ENCODE measurements at regions not wholly inside any gene's neighbourhood (a gene's known extent, or its start where the extent isn't known, plus 50 kb on each side); places are given as distances from the start of the nearest gene placed in this dataset.

- peak; percentile 78 for DNase-seq
These were observed 574.5 kb downstream of the TYW1 start for GRCh38 chr7:67571026-67571545.

GRCh38 chr7:67573639-67574038 lies 577.0 kb downstream of the TYW1 start:
- no peak for DNase-seq

- DNase-seq = peak; percentile 99
These were observed 592.0 kb downstream of the TYW1 start for GRCh38 chr7:67588631-67589030.

- no peak for DNase-seq
These were observed 592.5 kb downstream of the TYW1 start for GRCh38 chr7:67589183-67589582.

GRCh38 chr7:67590649-67591048 lies 594.0 kb downstream of the TYW1 start:
- no peak for DNase-seq

GRCh38 chr7:67593794-67594193 lies 597.2 kb downstream of the TYW1 start:
- no peak for DNase-seq

- no peak for DNase-seq
These were observed 599.0 kb downstream of the TYW1 start for GRCh38 chr7:67595431-67596180.

- DNase-seq = no peak
These were observed 600.5 kb downstream of the TYW1 start for GRCh38 chr7:67597161-67597560.

GRCh38 chr7:67598469-67598868 lies 601.8 kb downstream of the TYW1 start:
- DNase-seq = no peak

- DNase-seq = no peak
These were observed 602.9 kb downstream of the TYW1 start for GRCh38 chr7:67599331-67600062.

- no peak for DNase-seq
These were observed 605.7 kb downstream of the TYW1 start for GRCh38 chr7:67602246-67602887.

GRCh38 chr7:67604461-67605386 lies 608.1 kb downstream of the TYW1 start:
- DNase-seq = no peak

- no peak for DNase-seq
These were observed 612.2 kb downstream of the TYW1 start for GRCh38 chr7:67608806-67609205.

- no peak for DNase-seq
These were observed 614.3 kb downstream of the TYW1 start for GRCh38 chr7:67610897-67611296.

GRCh38 chr7:67614843-67615242 lies 618.2 kb downstream of the TYW1 start:
- no peak for DNase-seq

GRCh38 chr7:67616517-67616916 lies 619.9 kb downstream of the TYW1 start:
- no peak for DNase-seq

- no peak for DNase-seq
These were observed 622.0 kb downstream of the TYW1 start for GRCh38 chr7:67618556-67619162.

- DNase-seq = peak; percentile 80
These were observed 622.5 kb downstream of the TYW1 start for GRCh38 chr7:67619175-67619574.

- DNase-seq = no peak
These were observed 623.7 kb downstream of the TYW1 start for GRCh38 chr7:67620216-67620933.

GRCh38 chr7:67621704-67622103 lies 625.1 kb downstream of the TYW1 start:
- DNase-seq = no peak

- DNase-seq = peak; percentile 93
These were observed 628.7 kb downstream of the TYW1 start for GRCh38 chr7:67625257-67625737.

All from NCI-H2171 (cell line).